HepG2 (cell line): ENCODE measurements at regions not wholly inside any gene's neighbourhood (a gene's known extent, or its start where the extent isn't known, plus 50 kb on each side); places are given as distances from the start of the nearest gene placed in this dataset.

ENCODE experiments used
- ATAC-seq: fragments of 200-7000 bp; cut with Tn5 transposase; 3 replicates; pipeline ENCODE4 v1.9.1; 2020; ENCODE audit warnings: mild to moderate bottlenecking, moderate library complexity
- BruUV-seq: library from RNA; stranded (reverse); fragments of 400-500 nt; replicated peaks from 2 replicates; lab custom pipeline; 2021; lab: Mats Ljungman, UMichigan
- CTCF ChIA-PET: fragments of 300-600 bp; formaldehyde crosslinking; extraction: SDS; loops from one replicate; lab custom pipeline; 2021; ENCODE audit warnings: low total read pairs, inconsistent platforms, low intra/inter-chr PET ratio; lab: Yijun Ruan, JAX
- POLR2A ChIA-PET: fragments of 350-600 bp; sonication (Branson Sonifier 250); formaldehyde crosslinking; loops from one replicate; lab custom pipeline; 2020; ENCODE audit warnings: antibody characterized with exemption, inconsistent platforms; lab: Yijun Ruan, JAX
- DNase-seq: peaks from one replicate; pipeline ENCODE4 v3.0.0-alpha.2; 2015; ENCODE audit warnings: low spot score
- FAIRE-seq: peaks from 3 replicates; lab custom pipeline; 2011; peaks lifted over from hg19 to GRCh38; lab: Jason Lieb, UNC
- H2AFZ ChIP-seq: one replicate; pipeline ENCODE4 v1.6.1; 2011; ENCODE audit warnings: low read length, inconsistent platforms
- H3K27ac ChIP-seq: fragments of 300-600 bp; 3 replicates; pipeline ENCODE4 v1.8.0; 2011; ENCODE audit warnings: mixed run types, mild to moderate bottlenecking, mixed read lengths, low read length, inconsistent platforms; ENCODE audit not compliant: insufficient read depth; ENCODE audit errors: extremely low read length
- H3K27me3 ChIP-seq, 2 experiments: fragments of 200-600 bp in 1 of 2; 2 replicates in 1 of 2; 3 replicates in 1 of 2; pipeline versions ENCODE4 v1.6.0 to v1.8.0; 2011; ENCODE audit warnings: low read length in 2 of 2, mild to moderate bottlenecking in 2 of 2, moderate library complexity in 2 of 2, inconsistent platforms in 1 of 2; ENCODE audit not compliant: insufficient read depth in 2 of 2, control insufficient read depth in 1 of 2
- H3K36me3 ChIP-seq, 2 experiments: fragments of 200-600 bp in 1 of 2; replicated peaks in 1 of 2; 2 replicates in 1 of 2; 3 replicates in 1 of 2; pipeline versions ENCODE4 v1.5.1 to v1.8.0; 2011; ENCODE audit warnings: low read length in 2 of 2, inconsistent platforms in 1 of 2; ENCODE audit not compliant: insufficient read depth in 2 of 2, control insufficient read depth in 1 of 2
- H3K4me1 ChIP-seq: 2 replicates; pipeline ENCODE4 v1.5.1; 2012; ENCODE audit warnings: low read length, inconsistent platforms; ENCODE audit not compliant: insufficient read depth
- H3K4me2 ChIP-seq: 2 replicates; pipeline ENCODE4 v1.6.0; 2011; ENCODE audit warnings: low read depth, low read length, inconsistent platforms
- H3K4me3 ChIP-seq, 3 experiments: fragments of 200-600 bp in 1 of 3; sonication (generic), shearing (Covaris generic) in 1 of 3; replicated peaks in 1 of 3; 2 replicates each; pipeline ENCODE4 v1.5.1; 2011 to 2016; ENCODE audit warnings: low read length in 3 of 3, inconsistent platforms in 2 of 3, low read depth in 2 of 3, mild to moderate bottlenecking in 2 of 3, control low read depth in 1 of 3, mixed read lengths in 1 of 3; ENCODE audit not compliant: insufficient read depth in 1 of 3
- H3K79me2 ChIP-seq: one replicate; pipeline ENCODE4 v1.6.1; 2011; ENCODE audit warnings: low read length, inconsistent platforms; ENCODE audit not compliant: insufficient read depth
- H3K9ac ChIP-seq: 2 replicates; pipeline ENCODE4 v1.6.0; 2011; ENCODE audit warnings: mild to moderate bottlenecking, low read depth, low read length, inconsistent platforms; ENCODE audit not compliant: insufficient read depth
- H3K9me3 ChIP-seq: 2 replicates; pipeline ENCODE4 v1.5.1; 2012; ENCODE audit warnings: mild to moderate bottlenecking, low read length
- H4K20me1 ChIP-seq: 2 replicates; pipeline ENCODE4 v1.6.0; 2011; ENCODE audit warnings: inconsistent platforms, mild to moderate bottlenecking, low read length, moderate library complexity; ENCODE audit not compliant: insufficient read depth
- MED13 ChIP-seq: sonication (generic); formaldehyde crosslinking; IDR thresholded peaks from 2 replicates; pipeline ENCODE4 v1.5.0; 2020; ENCODE audit warnings: missing genetic modification reagents
- NFKBIZ ChIP-seq: IDR thresholded peaks from 2 replicates; pipeline ENCODE4 v1.6.1; 2018; ENCODE audit warnings: missing genetic modification reagents, missing compliant biosample characterization
- ZNF431 ChIP-seq: sonication (generic); formaldehyde crosslinking; IDR thresholded peaks from 2 replicates; pipeline ENCODE4 v1.9.0; 2022; ENCODE audit warnings: missing genetic modification reagents, low read depth, mild to moderate bottlenecking, borderline replicate concordance
- ZNF670 ChIP-seq: sonication (generic); formaldehyde crosslinking; IDR thresholded peaks from 2 replicates; pipeline ENCODE4 v1.8.0; 2022; ENCODE audit warnings: mild to moderate bottlenecking, missing genetic modification reagents, borderline replicate concordance
- WGBS: methylation state at CpG from one replicate; pipeline ENCODE4 v1.1.6; 2017; ENCODE audit warnings: low lambda C conversion rate; 5-methylcytosine and 5-hydroxymethylcytosine counted together
- in situ Hi-C: cut with HindIII; loops from 2 replicates; pipeline ENCODE4 v1.10.0; 2017; ENCODE audit warnings: low pct_unique_long_range_greater_than_20kb; ENCODE audit not compliant: extremely low pct_ligation_motif_present
- intact Hi-C: fragments of 100-400 bp; cut with micrococcal nuclease; formaldehyde crosslinking; loops from one replicate; pipeline ENCODE4 v1.10.0; 2022; ENCODE audit not compliant: unreplicated experiment
- TF ChIP-seq, protein P1 (sequence below): sonication (generic); formaldehyde crosslinking; IDR thresholded peaks from 2 replicates; pipeline ENCODE4 v1.8.0; 2022; ENCODE audit warnings: mild to moderate bottlenecking, missing genetic modification reagents
- TF ChIP-seq, protein P2 (sequence below): sonication (generic); formaldehyde crosslinking; IDR thresholded peaks from 2 replicates; pipeline ENCODE4 v1.4.0; 2020; ENCODE audit warnings: low read depth, missing genetic modification reagents

DNA sequence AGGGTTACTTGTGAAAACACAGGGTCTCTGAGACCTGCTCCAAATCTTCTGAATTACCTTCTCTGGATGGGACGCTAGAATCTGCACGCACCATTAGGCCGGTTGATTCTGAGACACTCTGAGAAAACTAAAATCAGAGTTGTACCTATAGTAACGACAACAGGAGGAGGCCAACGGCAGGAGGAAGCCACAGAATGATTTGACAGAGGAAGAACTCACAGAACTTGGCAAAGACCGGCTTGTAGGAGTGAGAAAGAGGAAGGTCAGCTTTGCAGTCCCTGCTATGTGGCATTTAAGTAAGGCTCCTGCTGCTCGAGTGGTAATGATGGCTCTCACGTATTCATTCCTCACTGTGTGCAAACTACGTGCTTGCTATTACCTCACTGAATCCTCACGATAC lies 483.0 kb downstream of the TMEM114 start:
- Histone ChIP-seq H3K9me3 (0 out of 2 replicates have a peak, but pooled peaks cover 4% of the 10 kb centered on the region), H3K9ac (no peak overlapping the region), H3K4me3 (no peak overlapping the region), H3K4me2 (no peak overlapping the region), H4K20me1 (no peaks in the 10 kb centered on the region), H3K36me3 (no peaks in the 10 kb centered on the region), H2AFZ (no peak overlapping the region), H3K4me1 (no peaks in the 10 kb centered on the region), H3K27me3 (no peaks in the 10 kb centered on the region), H3K79me2 (no peaks in the 10 kb centered on the region), H3K27ac (no peak overlapping the region)
- ChIA-PET CTCF (no interaction called here), POLR2A (no interaction called here)
- FAIRE-seq (no peak), ATAC-seq (no peak), DNase-seq (no peak)
- 16% methylated on average over 10 of the region's 10 CpGs for WGBS
- in situ Hi-C loops (no loop called here), intact Hi-C loops (no loop called here)
- BruUV-seq, result no TSS peak
- TF ChIP-seq, protein P1, sequence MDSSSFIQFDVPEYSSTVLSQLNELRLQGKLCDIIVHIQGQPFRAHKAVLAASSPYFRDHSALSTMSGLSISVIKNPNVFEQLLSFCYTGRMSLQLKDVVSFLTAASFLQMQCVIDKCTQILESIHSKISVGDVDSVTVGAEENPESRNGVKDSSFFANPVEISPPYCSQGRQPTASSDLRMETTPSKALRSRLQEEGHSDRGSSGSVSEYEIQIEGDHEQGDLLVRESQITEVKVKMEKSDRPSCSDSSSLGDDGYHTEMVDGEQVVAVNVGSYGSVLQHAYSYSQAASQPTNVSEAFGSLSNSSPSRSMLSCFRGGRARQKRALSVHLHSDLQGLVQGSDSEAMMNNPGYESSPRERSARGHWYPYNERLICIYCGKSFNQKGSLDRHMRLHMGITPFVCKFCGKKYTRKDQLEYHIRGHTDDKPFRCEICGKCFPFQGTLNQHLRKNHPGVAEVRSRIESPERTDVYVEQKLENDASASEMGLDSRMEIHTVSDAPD (CRISPR knock-in tag), result no peak
- TF ChIP-seq MED13 (CRISPR knock-in tag), result no peak
- no peak for TF ChIP-seq ZNF431 (CRISPR knock-in tag)
- no peak for TF ChIP-seq ZNF670 (CRISPR knock-in tag)

- Histone ChIP-seq H3K27ac (no peak overlapping the region), H3K4me2 (no peak overlapping the region)
- intact Hi-C loops, result no loop called here
Observed at GRCh38 chr16:8103649-8104289, 486.5 kb downstream of the TMEM114 start.

More at GRCh38 chr16:8103649-8104289, 486.5 kb downstream of the TMEM114 start:
- no peak overlapping the region for H3K9ac ChIP-seq
- ChIA-PET POLR2A (no interaction called here), CTCF (no interaction called here)
- FAIRE-seq, result no peak
- ATAC-seq, result no peak
- BruUV-seq, result no TSS peak
- H3K9me3 ChIP-seq, result no peaks in the 10 kb centered on the region
- no peaks in the 10 kb centered on the region for H3K36me3 ChIP-seq
- H2AFZ ChIP-seq, result no peak overlapping the region
- 47% methylated on average over 8 of the region's 8 CpGs for WGBS
- in situ Hi-C loops, result no loop called here
- no peaks in the 10 kb centered on the region for H3K27me3 ChIP-seq
- no peak overlapping the region for H3K4me3 ChIP-seq
- no peaks in the 10 kb centered on the region for H4K20me1 ChIP-seq
- TF ChIP-seq NFKBIZ (CRISPR knock-in tag), result no peak
- TF ChIP-seq, protein P2, sequence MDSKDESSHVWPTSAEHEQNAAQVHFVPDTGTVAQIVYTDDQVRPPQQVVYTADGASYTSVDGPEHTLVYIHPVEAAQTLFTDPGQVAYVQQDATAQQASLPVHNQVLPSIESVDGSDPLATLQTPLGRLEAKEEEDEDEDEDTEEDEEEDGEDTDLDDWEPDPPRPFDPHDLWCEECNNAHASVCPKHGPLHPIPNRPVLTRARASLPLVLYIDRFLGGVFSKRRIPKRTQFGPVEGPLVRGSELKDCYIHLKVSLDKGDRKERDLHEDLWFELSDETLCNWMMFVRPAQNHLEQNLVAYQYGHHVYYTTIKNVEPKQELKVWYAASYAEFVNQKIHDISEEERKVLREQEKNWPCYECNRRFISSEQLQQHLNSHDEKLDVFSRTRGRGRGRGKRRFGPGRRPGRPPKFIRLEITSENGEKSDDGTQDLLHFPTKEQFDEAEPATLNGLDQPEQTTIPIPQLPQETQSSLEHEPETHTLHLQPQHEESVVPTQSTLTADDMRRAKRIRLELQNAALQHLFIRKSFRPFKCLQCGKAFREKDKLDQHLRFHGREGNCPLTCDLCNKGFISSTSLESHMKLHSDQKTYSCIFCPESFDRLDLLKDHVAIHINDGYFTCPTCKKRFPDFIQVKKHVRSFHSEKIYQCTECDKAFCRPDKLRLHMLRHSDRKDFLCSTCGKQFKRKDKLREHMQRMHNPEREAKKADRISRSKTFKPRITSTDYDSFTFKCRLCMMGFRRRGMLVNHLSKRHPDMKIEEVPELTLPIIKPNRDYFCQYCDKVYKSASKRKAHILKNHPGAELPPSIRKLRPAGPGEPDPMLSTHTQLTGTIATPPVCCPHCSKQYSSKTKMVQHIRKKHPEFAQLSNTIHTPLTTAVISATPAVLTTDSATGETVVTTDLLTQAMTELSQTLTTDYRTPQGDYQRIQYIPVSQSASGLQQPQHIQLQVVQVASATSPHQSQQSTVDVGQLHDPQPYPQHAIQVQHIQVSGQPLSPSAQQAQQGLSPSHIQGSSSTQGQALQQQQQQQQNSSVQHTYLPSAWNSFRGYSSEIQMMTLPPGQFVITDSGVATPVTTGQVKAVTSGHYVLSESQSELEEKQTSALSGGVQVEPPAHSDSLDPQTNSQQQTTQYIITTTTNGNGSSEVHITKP (CRISPR knock-in tag), result no peak
- DNase-seq, result no peak
- H3K79me2 ChIP-seq, result no peaks in the 10 kb centered on the region
- no peaks in the 10 kb centered on the region for H3K4me1 ChIP-seq
